Activated B cell treated with CpG ODN at 0.5 μM for 24 hours (primary cell): ENCODE measurements at regions not wholly inside any gene's neighbourhood (a gene's known extent, or its start where the extent isn't known, plus 50 kb on each side); places are given as distances from the start of the nearest gene placed in this dataset.

Experiments
- ATAC-seq: fragments of 200-7000 bp; cut with Tn5 transposase; one replicate; pipeline ENCODE4 v1.10.0; 2021; ENCODE audit warnings: low read depth, mild to moderate bottlenecking, moderate library complexity
- CTCF ChIA-PET: fragments of 350-600 bp; sonication (Branson Sonifier 250); formaldehyde crosslinking; loops from one replicate; lab custom pipeline; 2021; ENCODE audit warnings: antibody characterized with exemption; lab: Charles Lee
- POLR2A ChIA-PET: fragments of 350-600 bp; sonication (Branson Sonifier 250); formaldehyde crosslinking; loops from one replicate; lab custom pipeline; 2021; ENCODE audit warnings: antibody characterized with exemption; lab: Charles Lee
- DNase-seq: peaks from one replicate; pipeline ENCODE4 v3.0.0; 2022
- H3K27ac Mint-ChIP-seq: one replicate; pipeline ENCODE4 v1.8.0; 2020; ENCODE audit warnings: mixed read lengths
- H3K27me3 Mint-ChIP-seq: one replicate; pipeline ENCODE4 v1.8.0; 2021; ENCODE audit warnings: mixed read lengths
- H3K36me3 Mint-ChIP-seq: one replicate; pipeline ENCODE4 v1.8.0; 2021; ENCODE audit warnings: low read depth, mixed read lengths
- H3K4me1 Mint-ChIP-seq: one replicate; pipeline ENCODE4 v1.8.0; 2021; ENCODE audit warnings: mixed read lengths
- H3K4me3 Mint-ChIP-seq: one replicate; pipeline ENCODE4 v1.8.0; 2020; ENCODE audit warnings: mild to moderate bottlenecking, mixed read lengths
- H3K9me3 Mint-ChIP-seq: one replicate; pipeline ENCODE4 v1.8.0; 2020; ENCODE audit warnings: mixed read lengths
- CTCF ChIP-seq: fragments of 200-600 bp; IDR thresholded peaks from one replicate; pipeline ENCODE4 v1.8.0; 2022; ENCODE audit warnings: antibody characterized with exemption, mild to moderate bottlenecking
- intact Hi-C: fragments of 100-400 bp; cut with micrococcal nuclease; formaldehyde crosslinking; loops from one replicate; pipeline ENCODE4 v1.15.1; 2024

DNA sequence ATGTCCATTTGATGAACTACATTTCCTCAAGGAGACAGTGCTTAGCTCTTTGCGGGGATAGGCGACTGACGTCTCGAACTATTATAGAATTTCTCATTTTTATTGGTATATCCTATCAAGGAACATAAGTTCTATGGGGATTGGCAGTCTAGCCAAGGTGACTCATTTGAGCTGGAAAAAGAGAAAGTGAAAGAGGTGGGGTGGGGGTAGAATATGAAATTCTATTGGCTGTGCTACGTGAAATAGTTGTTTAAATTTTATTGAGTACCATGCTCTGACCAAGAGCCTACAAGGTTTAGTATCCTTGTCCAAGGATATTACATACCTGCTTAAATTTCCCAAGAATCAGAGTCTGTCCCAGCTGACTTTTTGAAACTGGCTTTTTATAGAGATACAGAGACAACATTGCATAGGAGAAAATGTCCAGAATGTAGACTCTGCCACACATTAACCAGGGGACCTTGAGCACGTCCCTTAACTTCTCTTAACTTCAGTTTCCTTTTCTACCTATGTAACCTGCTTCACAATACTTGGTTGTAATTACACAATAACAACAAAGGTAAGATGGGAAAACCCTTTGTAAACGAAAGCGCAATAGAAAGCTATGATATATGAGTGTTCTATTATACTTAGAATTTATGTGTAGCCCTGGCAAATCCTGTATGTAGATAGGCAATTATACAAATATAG, 226.4 kb upstream of the WWC1 start:
- intact Hi-C loops, result no loop called here
- ATAC-seq (no peak), DNase-seq (no peak)
- H3K36me3 Mint-ChIP-seq, result no peaks in the 10 kb centered on the region
- no peaks in the 10 kb centered on the region for H3K27me3 Mint-ChIP-seq
- H3K9me3 Mint-ChIP-seq, result no peaks in the 10 kb centered on the region
- no peak overlapping the region for H3K27ac Mint-ChIP-seq
- no peaks in the 10 kb centered on the region for H3K4me1 Mint-ChIP-seq
- CTCF ChIA-PET, result no interaction called here
- no peak for TF ChIP-seq CTCF
- POLR2A ChIA-PET, result no interaction called here
- no peak overlapping the region for H3K4me3 Mint-ChIP-seq

DNA sequence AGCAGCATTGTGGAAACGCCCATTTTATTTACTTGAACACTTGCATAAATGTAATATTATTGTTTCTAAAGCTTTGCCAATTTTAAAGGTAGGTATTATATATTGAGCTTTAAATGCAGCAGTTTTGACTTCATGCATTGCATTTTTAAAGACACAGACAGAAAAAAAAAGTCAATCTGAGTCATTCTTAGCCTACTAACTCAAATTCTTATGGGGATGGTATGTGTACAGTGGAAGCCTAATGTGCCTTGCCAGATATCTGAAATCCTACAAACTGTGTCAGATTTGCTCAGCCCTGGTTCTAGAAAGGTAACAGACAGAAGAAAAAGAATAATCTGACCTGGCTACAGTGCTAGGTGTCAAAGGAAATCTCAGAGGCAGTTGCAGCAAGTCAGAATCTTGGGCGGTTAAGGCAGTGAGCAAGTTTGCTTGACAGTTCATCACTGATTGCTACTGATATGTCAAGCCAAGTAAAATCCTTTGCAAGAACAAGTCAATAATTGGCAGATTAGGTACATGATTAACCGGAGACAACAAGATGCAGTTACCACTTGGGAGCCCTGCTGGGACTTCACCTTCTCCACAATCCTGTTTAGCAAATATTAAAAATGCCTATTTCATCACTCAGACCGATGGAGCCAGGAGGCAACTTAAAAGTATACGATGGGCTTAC, 224.8 kb upstream of the WWC1 start:
- TF ChIP-seq CTCF, result no peak
- no peak overlapping the region for H3K4me3 Mint-ChIP-seq
- no peaks in the 10 kb centered on the region for H3K4me1 Mint-ChIP-seq
- ChIA-PET CTCF (no interaction called here), POLR2A (no interaction called here)
- H3K36me3 Mint-ChIP-seq, result no peaks in the 10 kb centered on the region
- ATAC-seq (no peak), DNase-seq (no peak)
- intact Hi-C loops, result no loop called here
- H3K9me3 Mint-ChIP-seq, result no peaks in the 10 kb centered on the region
- H3K27me3 Mint-ChIP-seq, result no peaks in the 10 kb centered on the region
- H3K27ac Mint-ChIP-seq, result no peak overlapping the region

GRCh38 chr5:168070761-168071160, 220.7 kb upstream of the WWC1 start:
- ChIA-PET CTCF (no interaction called here), POLR2A (no interaction called here)
- no peak overlapping the region for H3K4me3 Mint-ChIP-seq
- no peaks in the 10 kb centered on the region for H3K4me1 Mint-ChIP-seq
- ATAC-seq (no peak), DNase-seq (no peak)
- H3K9me3 Mint-ChIP-seq, result no peaks in the 10 kb centered on the region
- intact Hi-C loops, result no loop called here
- TF ChIP-seq CTCF, result no peak
- no peak overlapping the region for H3K27ac Mint-ChIP-seq
- H3K27me3 Mint-ChIP-seq, result no peaks in the 10 kb centered on the region
- H3K36me3 Mint-ChIP-seq, result no peaks in the 10 kb centered on the region

DNA sequence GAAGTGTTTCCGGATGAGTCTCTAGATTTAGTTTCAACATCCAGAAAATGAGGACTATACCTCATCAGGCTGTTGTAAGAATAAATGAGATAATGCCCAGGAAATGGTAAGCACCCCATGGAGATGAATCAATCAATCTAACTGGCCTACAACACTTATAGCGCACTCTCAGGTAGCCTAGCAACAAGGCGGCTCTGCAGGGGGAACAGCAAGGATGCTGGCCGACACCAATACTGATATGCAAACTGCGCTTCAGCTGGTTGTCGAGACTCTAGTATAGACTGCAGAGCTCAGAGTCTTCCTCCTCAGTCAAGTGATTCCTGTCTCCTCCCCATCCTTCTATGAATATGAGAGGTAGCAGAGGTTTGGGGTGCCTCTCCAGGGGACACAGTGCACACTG, 218.8 kb upstream of the WWC1 start:
- no peak for TF ChIP-seq CTCF
- ATAC-seq (no peak), DNase-seq (no peak)
- intact Hi-C loops, result no loop called here
- CTCF ChIA-PET, result no interaction called here
- Mint-ChIP-seq H3K9me3 (no peaks in the 10 kb centered on the region), H3K4me3 (no peak overlapping the region), H3K27me3 (no peaks in the 10 kb centered on the region), H3K36me3 (no peaks in the 10 kb centered on the region), H3K27ac (no peak overlapping the region), H3K4me1 (no peaks in the 10 kb centered on the region)
- POLR2A ChIA-PET, result no interaction called here

- H3K4me3 Mint-ChIP-seq, result no peak overlapping the region
- no peaks in the 10 kb centered on the region for H3K4me1 Mint-ChIP-seq
- intact Hi-C loops, result no loop called here
- no peaks in the 10 kb centered on the region for H3K36me3 Mint-ChIP-seq
- ATAC-seq (no peak), DNase-seq (no peak)
- H3K27me3 Mint-ChIP-seq, result no peaks in the 10 kb centered on the region
- ChIA-PET POLR2A (no interaction called here), CTCF (no interaction called here)
- H3K9me3 Mint-ChIP-seq, result no peaks in the 10 kb centered on the region
- H3K27ac Mint-ChIP-seq, result no peak overlapping the region
- TF ChIP-seq CTCF, result no peak
Measured at GRCh38 chr5:168073311-168073710, 218.1 kb upstream of the WWC1 start.
